Brain microvascular endothelial cell (primary cell): ENCODE measurements at regions not wholly inside any gene's neighbourhood (a gene's known extent, or its start where the extent isn't known, plus 50 kb on each side); places are given as distances from the start of the nearest gene placed in this dataset.

Source experiments
- DNase-seq: peaks from one replicate; pipeline ENCODE4 v3.0.0-alpha.2; 2020
- H3K27ac ChIP-seq: fragments of 250-450 bp; sonication (Bioruptor Pico); 2 replicates; pipeline ENCODE4 v1.5.1; 2020; ENCODE audit warnings: mild to moderate bottlenecking, moderate library complexity
- H3K27me3 ChIP-seq: fragments of 250-450 bp; sonication (Bioruptor Pico); replicated peaks from 2 replicates; pipeline ENCODE4 v1.5.1; 2020; ENCODE audit warnings: mild to moderate bottlenecking
- H3K36me3 ChIP-seq: fragments of 250-450 bp; sonication (Bioruptor Pico); replicated peaks from 2 replicates; pipeline ENCODE4 v1.5.1; 2020; ENCODE audit warnings: mild to moderate bottlenecking
- H3K4me3 ChIP-seq: 2 replicates; pipeline ENCODE4 v1.5.1; 2011; ENCODE audit warnings: low read depth, mild to moderate bottlenecking, control low read depth, low read length, moderate library complexity
- in situ Hi-C: cut with HindIII; loops from 2 replicates; pipeline ENCODE4 v1.10.0; 2017; ENCODE audit warnings: low sequenced_read_pairs, low pct_ligation_motif_present
- TF ChIP-seq, protein P1 (sequence below): IDR thresholded peaks from 2 replicates; pipeline ENCODE4 v1.5.1; 2011; ENCODE audit warnings: low read depth, mild to moderate bottlenecking, moderate library complexity, low read length, control low read depth, inconsistent platforms; ENCODE audit errors: missing control alignments

DNA sequence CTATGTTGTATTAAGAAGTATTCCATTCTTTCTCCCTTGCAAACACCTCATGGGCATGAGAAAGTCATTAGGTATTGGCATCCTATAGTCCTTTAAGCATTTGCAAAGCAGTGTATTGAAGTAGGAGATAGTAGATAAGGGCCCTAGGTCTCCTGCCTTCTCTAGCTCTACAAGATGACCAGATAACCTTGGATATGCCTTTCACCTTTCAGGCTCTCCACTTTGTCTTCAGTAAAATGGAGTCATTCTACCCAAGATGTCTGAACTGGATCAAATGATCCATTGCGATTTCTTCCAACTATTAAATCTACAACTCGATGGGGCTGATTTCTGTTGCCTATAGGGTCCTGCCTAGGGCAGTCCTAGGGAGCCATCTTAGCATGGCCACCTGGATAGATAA, 132.1 kb upstream of the BTG1 start:
- TF ChIP-seq, protein P1, sequence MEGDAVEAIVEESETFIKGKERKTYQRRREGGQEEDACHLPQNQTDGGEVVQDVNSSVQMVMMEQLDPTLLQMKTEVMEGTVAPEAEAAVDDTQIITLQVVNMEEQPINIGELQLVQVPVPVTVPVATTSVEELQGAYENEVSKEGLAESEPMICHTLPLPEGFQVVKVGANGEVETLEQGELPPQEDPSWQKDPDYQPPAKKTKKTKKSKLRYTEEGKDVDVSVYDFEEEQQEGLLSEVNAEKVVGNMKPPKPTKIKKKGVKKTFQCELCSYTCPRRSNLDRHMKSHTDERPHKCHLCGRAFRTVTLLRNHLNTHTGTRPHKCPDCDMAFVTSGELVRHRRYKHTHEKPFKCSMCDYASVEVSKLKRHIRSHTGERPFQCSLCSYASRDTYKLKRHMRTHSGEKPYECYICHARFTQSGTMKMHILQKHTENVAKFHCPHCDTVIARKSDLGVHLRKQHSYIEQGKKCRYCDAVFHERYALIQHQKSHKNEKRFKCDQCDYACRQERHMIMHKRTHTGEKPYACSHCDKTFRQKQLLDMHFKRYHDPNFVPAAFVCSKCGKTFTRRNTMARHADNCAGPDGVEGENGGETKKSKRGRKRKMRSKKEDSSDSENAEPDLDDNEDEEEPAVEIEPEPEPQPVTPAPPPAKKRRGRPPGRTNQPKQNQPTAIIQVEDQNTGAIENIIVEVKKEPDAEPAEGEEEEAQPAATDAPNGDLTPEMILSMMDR = no peak
- no peak for DNase-seq
- no peak overlapping the region for H3K4me3 ChIP-seq
- H3K36me3 ChIP-seq = no peaks in the 10 kb centered on the region
- in situ Hi-C loops = no loop called here
- H3K27ac ChIP-seq = no peak overlapping the region
- no peaks in the 10 kb centered on the region for H3K27me3 ChIP-seq

DNA sequence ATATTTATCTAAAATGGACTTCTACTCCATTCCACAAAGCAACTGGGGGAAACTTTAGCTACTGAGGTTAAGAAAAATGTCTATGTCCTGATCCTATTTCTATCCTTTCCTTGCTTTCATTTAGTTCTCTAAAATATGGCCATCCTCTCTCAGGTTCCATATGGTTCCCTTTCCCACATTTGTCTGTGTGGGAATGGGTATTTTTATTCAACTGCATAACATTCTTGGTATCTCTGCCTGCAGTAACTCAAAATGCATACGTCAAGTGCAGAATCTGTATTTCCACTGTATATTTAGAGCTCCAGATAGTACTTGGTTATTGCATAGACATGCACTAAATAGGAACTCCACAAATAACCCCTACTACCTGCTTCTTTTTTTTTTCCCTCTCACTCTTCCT, 130.6 kb upstream of the BTG1 start:
- Histone ChIP-seq H3K4me3 (no peak overlapping the region), H3K27me3 (no peaks in the 10 kb centered on the region), H3K27ac (no peak overlapping the region), H3K36me3 (no peaks in the 10 kb centered on the region)
- TF ChIP-seq, protein P1 = no peak
- no peak for DNase-seq
- in situ Hi-C loops = no loop called here

GRCh38 chr12:92275443-92276154, 130.0 kb upstream of the BTG1 start:
- in situ Hi-C loops = no loop called here
- no peak overlapping the region for H3K4me3 ChIP-seq
- no peak overlapping the region for H3K27ac ChIP-seq
- TF ChIP-seq, protein P1 = no peak
- no peaks in the 10 kb centered on the region for H3K27me3 ChIP-seq
- no peaks in the 10 kb centered on the region for H3K36me3 ChIP-seq
- no peak for DNase-seq

GRCh38 chr12:92273076-92273475, 127.4 kb upstream of the BTG1 start:
- in situ Hi-C loops = no loop called here
- Histone ChIP-seq H3K27me3 (no peaks in the 10 kb centered on the region), H3K4me3 (no peak overlapping the region), H3K27ac (no peak overlapping the region), H3K36me3 (no peaks in the 10 kb centered on the region)
- TF ChIP-seq, protein P1 = no peak
- no peak for DNase-seq

DNA sequence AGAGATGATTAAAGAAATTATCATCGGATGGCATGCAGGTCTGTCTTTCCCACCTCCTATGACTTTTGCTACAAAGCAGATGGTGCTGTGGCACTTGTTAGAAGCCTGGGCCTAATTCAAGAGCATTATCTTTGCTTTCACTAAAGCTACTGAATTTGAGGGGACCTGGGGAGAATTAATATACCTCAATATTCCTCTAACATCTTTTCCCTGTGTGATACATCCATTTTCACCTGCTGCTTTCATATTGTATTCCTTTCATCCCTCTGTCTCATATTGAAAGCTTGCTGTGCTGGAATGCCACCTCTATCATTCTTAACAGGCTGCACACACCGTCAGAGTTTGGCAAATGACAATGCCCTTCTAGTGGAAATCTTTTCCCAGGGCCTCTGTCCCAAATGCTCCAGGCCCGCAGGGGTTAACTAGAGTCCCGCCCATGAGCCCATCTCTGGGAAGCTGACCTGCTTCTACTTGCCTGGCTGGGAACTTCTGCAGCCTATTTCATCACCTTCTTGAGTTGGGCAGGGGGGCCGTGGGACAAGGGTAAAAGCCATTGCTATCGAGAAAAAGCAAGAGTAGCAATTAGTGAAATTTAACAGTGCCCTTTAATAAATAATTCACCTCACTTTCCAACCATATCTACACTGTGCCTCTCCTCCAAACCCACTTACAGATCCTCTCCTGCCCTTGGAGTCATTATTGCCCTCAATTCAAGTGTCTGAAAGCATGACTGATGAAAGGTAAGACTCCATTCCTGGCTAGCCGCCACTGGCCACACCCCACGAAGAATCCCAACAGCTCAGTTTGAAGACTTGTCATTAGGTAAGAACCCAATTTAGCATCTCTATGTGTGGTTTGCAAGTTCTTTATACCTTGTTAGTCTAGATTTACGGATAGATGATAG, 126.7 kb upstream of the BTG1 start:
- Histone ChIP-seq H3K27ac (no peak overlapping the region), H3K27me3 (no peaks in the 10 kb centered on the region), H3K4me3 (no peak overlapping the region), H3K36me3 (no peaks in the 10 kb centered on the region)
- DNase-seq = no peak
- TF ChIP-seq, protein P1 = no peak
- in situ Hi-C loops = no loop called here
